OCI-LY7 (cell line): ENCODE measurements at regions not wholly inside any gene's neighbourhood (a gene's known extent, or its start where the extent isn't known, plus 50 kb on each side); places are given as distances from the start of the nearest gene placed in this dataset.

ENCODE experiments used
- BruUV-seq: library from RNA; stranded (reverse); fragments of 400-500 nt; replicated peaks from 2 replicates; lab custom pipeline; 2021; lab: Mats Ljungman, UMichigan
- CTCF ChIA-PET: fragments of 300-600 bp; sonication (Branson Sonifier 250); formaldehyde crosslinking; loops from one replicate; lab custom pipeline; 2022; ENCODE audit warnings: antibody characterized with exemption; ENCODE audit not compliant: unreplicated experiment; lab: Charles Lee
- POLR2A ChIA-PET: fragments of 300-600 bp; sonication (Branson Sonifier 250); formaldehyde crosslinking; loops from one replicate; lab custom pipeline; 2022; ENCODE audit warnings: antibody characterized with exemption; lab: Charles Lee
- DNase-seq: peaks from one replicate; pipeline ENCODE4 v3.0.0-alpha.2; 2015; ENCODE audit warnings: low spot score
- H2AFZ ChIP-seq: fragments of 200-600 bp; sonication (generic), shearing (Covaris generic); 2 replicates; pipeline ENCODE4 v1.6.1; 2014; ENCODE audit warnings: mild to moderate bottlenecking, antibody characterized with exemption, low read length, moderate library complexity
- H3K27ac ChIP-seq: fragments of 200-600 bp; sonication (generic); 2 replicates; pipeline ENCODE4 v1.5.1; 2014; ENCODE audit warnings: mixed run types, low read depth, mild to moderate bottlenecking, moderate library complexity, low read length, inconsistent platforms; ENCODE audit not compliant: poor library complexity, severe bottlenecking
- H3K36me3 ChIP-seq: fragments of 200-600 bp; sonication (generic); 2 replicates; pipeline ENCODE4 v1.6.1; 2014; ENCODE audit warnings: mild to moderate bottlenecking, antibody characterized with exemption, low read length, moderate library complexity, mixed read lengths; ENCODE audit not compliant: insufficient read depth
- H3K4me1 ChIP-seq: fragments of 200-600 bp; sonication (generic); 2 replicates; pipeline ENCODE4 v1.5.1; 2014; ENCODE audit warnings: mild to moderate bottlenecking, low read length; ENCODE audit not compliant: insufficient read depth, poor library complexity, severe bottlenecking
- H3K4me2 ChIP-seq: fragments of 200-600 bp; sonication (generic); 2 replicates; pipeline ENCODE4 v1.6.1; 2014; ENCODE audit warnings: mild to moderate bottlenecking, low read length
- H3K4me3 ChIP-seq: fragments of 200-600 bp; sonication (generic); 2 replicates; pipeline ENCODE4 v1.5.1; 2014; ENCODE audit warnings: mild to moderate bottlenecking, low read depth, low read length; ENCODE audit not compliant: poor library complexity, severe bottlenecking
- H3K79me2 ChIP-seq: fragments of 200-600 bp; sonication (generic); 2 replicates; pipeline ENCODE4 v1.6.1; 2016; ENCODE audit warnings: low read depth, mild to moderate bottlenecking, low read length, moderate library complexity, mixed read lengths; ENCODE audit not compliant: insufficient read depth
- H3K9me2 ChIP-seq: fragments of 200-600 bp; sonication (generic); 2 replicates; pipeline ENCODE4 v1.6.1; 2016; ENCODE audit warnings: mild to moderate bottlenecking, low read length, mixed read lengths; ENCODE audit not compliant: insufficient read depth
- H3K9me3 ChIP-seq: fragments of 200-600 bp; sonication (generic); 2 replicates; pipeline ENCODE4 v1.6.1; 2014; ENCODE audit warnings: mild to moderate bottlenecking, mixed run types, low read length, mixed read lengths
- H4K20me1 ChIP-seq: fragments of 200-600 bp; sonication (generic); 2 replicates; pipeline ENCODE4 v1.6.1; 2014; ENCODE audit warnings: mild to moderate bottlenecking, antibody characterized with exemption, low read length, moderate library complexity, mixed read lengths; ENCODE audit not compliant: insufficient read depth
- CTCF ChIP-seq: fragments of 200-600 bp; sonication (generic); conservative IDR thresholded peaks from 2 replicates; pipeline ENCODE4 v1.5.1; 2014; ENCODE audit warnings: mild to moderate bottlenecking, antibody characterized with exemption, low read length, moderate library complexity, mixed read lengths
- EZH2phosphoT487 ChIP-seq: fragments of 200-600 bp; sonication (generic); IDR thresholded peaks from 2 replicates; pipeline ENCODE4 v1.6.1; 2018; ENCODE audit warnings: low read depth, borderline replicate concordance, mild to moderate bottlenecking, mixed run types, antibody characterized with exemption, low read length, moderate library complexity, mixed read lengths
- intact Hi-C: fragments of 100-400 bp; cut with micrococcal nuclease; formaldehyde crosslinking; loops from one replicate; pipeline ENCODE4 v1.10.0; 2022; ENCODE audit not compliant: unreplicated experiment

DNA sequence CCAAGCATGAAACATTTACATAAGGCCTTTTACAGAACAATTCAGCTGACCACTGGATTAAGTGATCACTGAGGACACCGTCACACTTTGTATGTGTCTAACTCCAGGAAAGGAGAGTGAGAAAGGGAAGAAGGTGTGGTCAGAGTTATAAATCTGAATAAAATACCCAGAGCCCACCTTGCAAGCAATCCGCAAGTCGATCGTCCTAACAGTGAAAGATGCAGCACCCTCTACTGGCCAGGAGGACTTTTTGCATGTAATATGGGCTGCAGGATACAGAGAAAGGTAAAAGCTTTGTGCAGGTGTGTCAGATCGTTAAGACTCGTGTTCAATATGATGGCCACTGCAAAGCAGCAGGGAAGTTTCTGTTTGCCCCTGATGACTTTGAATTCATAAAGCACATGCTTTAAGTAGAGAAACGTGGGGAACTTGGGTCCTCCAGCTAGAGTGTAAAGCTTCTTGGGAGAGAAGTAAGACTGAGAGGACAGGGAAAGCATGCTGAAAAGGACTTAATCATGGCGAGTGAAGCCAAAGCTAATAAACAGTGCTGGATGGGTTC is 68.5 kb upstream of the BMPER start:
- no peak overlapping the region for H3K4me2 ChIP-seq
- peak; percentile 13 for DNase-seq
- no peak for TF ChIP-seq EZH2phosphoT487
- TF ChIP-seq CTCF: peak; percentile 81
- no peaks in the 10 kb centered on the region for H3K4me1 ChIP-seq
- H3K9me2 ChIP-seq: no peaks in the 10 kb centered on the region
- ChIA-PET POLR2A (no interaction called here), CTCF (no interaction called here)
- no peak overlapping the region for H3K27ac ChIP-seq
- BruUV-seq: no TSS peak
- no peaks in the 10 kb centered on the region for H4K20me1 ChIP-seq
- H3K9me3 ChIP-seq: peaks cover 3% of the 10 kb centered on the region; the same call in 1 of the 2 replicates
- H3K36me3 ChIP-seq: no peaks in the 10 kb centered on the region
- no peak overlapping the region for H3K4me3 ChIP-seq
- H2AFZ ChIP-seq: no peak overlapping the region; the same call in 1 of the 2 replicates
- intact Hi-C loops: no loop called here
- H3K79me2 ChIP-seq: no peaks in the 10 kb centered on the region

DNA sequence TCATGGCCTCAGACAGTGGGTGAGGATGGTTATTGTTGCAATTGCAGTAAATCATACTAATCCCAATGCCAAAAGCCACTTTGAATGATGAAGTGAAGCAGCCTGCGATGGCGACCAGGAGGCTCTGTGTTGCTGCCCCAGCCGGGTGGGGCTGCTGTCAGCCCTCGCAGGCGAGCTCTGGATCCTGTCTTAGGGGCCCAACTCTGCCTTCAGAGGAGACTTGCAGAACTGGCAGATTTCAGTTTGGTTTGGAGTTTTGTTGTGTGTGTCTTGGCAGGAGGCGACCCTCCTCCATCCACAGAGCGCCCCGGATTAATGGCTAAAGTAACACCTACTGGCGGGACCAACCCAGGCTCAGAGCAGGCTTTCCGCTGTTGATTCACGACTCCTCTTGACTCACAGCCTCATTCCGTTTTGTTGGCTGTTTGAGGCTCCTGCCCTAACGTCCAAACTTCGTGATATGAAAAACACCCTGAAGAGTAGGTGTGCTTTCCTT is 67.9 kb upstream of the BMPER start:
- Histone ChIP-seq H3K79me2 (no peaks in the 10 kb centered on the region), H3K9me2 (no peaks in the 10 kb centered on the region), H3K4me1 (no peaks in the 10 kb centered on the region), H3K9me3 (peaks cover 3% of the 10 kb centered on the region; the same call in 1 of the 2 replicates), H3K36me3 (no peaks in the 10 kb centered on the region), H3K4me2 (no peak overlapping the region), H3K4me3 (no peak overlapping the region), H3K27ac (no peak overlapping the region), H2AFZ (no peak overlapping the region), H4K20me1 (no peaks in the 10 kb centered on the region)
- no peak for DNase-seq
- ChIA-PET CTCF (no interaction called here), POLR2A (no interaction called here)
- intact Hi-C loops: no loop called here
- no TSS peak for BruUV-seq
- TF ChIP-seq CTCF: no peak
- TF ChIP-seq EZH2phosphoT487: no peak

- POLR2A ChIA-PET: no interaction called here
- CTCF ChIA-PET: no interaction called here
- Histone ChIP-seq H3K4me3 (no peak overlapping the region), H3K79me2 (no peaks in the 10 kb centered on the region), H3K4me1 (no peaks in the 10 kb centered on the region), H2AFZ (no peak overlapping the region), H3K9me3 (peaks cover 3% of the 10 kb centered on the region; the same call in 1 of the 2 replicates), H3K4me2 (no peak overlapping the region), H4K20me1 (no peaks in the 10 kb centered on the region), H3K36me3 (no peaks in the 10 kb centered on the region), H3K9me2 (no peaks in the 10 kb centered on the region), H3K27ac (no peak overlapping the region)
- no TSS peak for BruUV-seq
- no peak for DNase-seq
- TF ChIP-seq CTCF (no peak), EZH2phosphoT487 (no peak)
- intact Hi-C loops: no loop called here
These were observed 64.3 kb upstream of the BMPER start for GRCh38 chr7:33841031-33841430.
